GM13977 (cell line): ENCODE measurements at regions not wholly inside any gene's neighbourhood (a gene's known extent, or its start where the extent isn't known, plus 50 kb on each side); places are given as distances from the start of the nearest gene placed in this dataset.

Source experiments
- DNase-seq: peaks from one replicate; pipeline ENCODE4 v3.0.0; 2012; ENCODE audit warnings: low spot score
- CTCF ChIP-seq: IDR thresholded peaks from 2 replicates; pipeline ENCODE4 v1.5.1; 2012; ENCODE audit warnings: mild to moderate bottlenecking, control low read depth; ENCODE audit not compliant: insufficient read depth; ENCODE audit errors: extremely low read depth, missing control alignments
- in situ Hi-C: fragments of 300-500 bp; cut with MboI; formaldehyde crosslinking; loops from one replicate; pipeline ENCODE4 v1.12.0; 2022; ENCODE audit warnings: low sequenced_read_pairs, low pct_unique_long_range_greater_than_20kb, mixed read lengths, inconsistent platforms; ENCODE audit not compliant: unreplicated experiment

DNA sequence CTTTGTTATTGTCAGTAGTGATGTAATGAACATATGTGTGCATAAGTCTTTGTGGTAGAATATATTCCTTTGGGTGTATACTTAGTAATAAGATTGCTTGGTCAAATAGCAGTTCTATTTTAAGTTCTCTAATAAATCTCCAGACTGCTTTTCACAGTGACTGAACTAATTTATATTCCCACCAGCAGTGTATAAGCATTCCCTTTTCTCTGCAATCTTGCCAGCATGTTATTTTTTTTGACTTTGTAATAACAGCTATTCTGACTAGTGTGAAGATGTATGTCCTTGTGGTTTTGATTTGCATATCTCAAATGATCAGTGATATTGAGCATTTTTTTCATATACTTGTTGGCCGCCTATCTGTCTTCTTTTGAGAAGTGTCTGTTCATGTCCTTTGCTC lies 111.5 kb upstream of the CDH12 start:
- in situ Hi-C loops = no loop called here
- no peak for TF ChIP-seq CTCF
- DNase-seq = no peak

GRCh38 chr5:22958462-22959262 lies 105.5 kb upstream of the CDH12 start:
- no peak for DNase-seq
- TF ChIP-seq CTCF = no peak
- in situ Hi-C loops = no loop called here

DNA sequence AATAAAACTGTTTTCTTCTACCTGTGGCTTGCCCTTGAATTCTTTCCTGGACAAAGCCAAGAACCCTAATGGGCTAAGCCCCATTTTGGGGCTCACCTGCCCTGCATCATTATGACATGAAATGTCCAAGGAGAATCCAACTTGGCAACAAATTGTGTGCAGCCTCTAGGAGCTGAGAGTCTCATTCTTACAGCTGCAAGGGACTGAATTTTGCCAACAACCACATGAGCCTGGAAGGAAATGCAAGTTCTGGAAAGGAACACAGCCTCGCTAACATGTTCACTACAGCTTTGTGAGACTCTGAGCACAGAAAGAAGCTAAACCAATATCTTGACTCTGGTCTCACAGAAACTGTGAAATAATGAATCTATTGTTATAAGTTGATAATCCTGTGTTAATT lies 94.8 kb upstream of the CDH12 start:
- in situ Hi-C loops = no loop called here
- no peak for TF ChIP-seq CTCF
- no peak for DNase-seq

- TF ChIP-seq CTCF = no peak
- in situ Hi-C loops = no loop called here
- no peak for DNase-seq
These were observed 85.2 kb upstream of the CDH12 start for GRCh38 chr5:22938362-22938761.

- in situ Hi-C loops = no loop called here
- DNase-seq = no peak
- TF ChIP-seq CTCF = no peak
These were observed 75.8 kb upstream of the CDH12 start for GRCh38 chr5:22928821-22929482.

DNA sequence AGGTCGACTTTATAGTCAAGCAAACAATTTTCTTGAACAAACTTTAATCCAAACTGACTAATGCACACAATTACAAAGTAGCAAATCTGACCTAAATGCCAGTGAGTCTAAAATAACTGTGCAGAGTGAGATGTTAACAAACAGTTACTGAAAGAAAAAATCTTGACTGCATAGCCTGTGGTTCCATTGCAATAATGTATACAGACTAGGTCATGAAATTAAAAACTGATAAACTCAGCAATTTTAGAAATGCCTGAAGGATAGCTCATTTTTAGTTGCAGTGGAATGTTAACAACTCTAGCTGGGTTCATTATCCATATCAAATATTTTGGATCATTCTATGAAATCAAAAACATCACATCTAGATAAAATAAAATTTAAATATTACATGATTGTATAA lies 73.4 kb upstream of the CDH12 start:
- no peak for TF ChIP-seq CTCF
- in situ Hi-C loops = no loop called here
- no peak for DNase-seq
